H9 (cell line): ENCODE measurements at regions not wholly inside any gene's neighbourhood (a gene's known extent, or its start where the extent isn't known, plus 50 kb on each side); places are given as distances from the start of the nearest gene placed in this dataset.

Experiments
- DNase-seq: peaks from one replicate; pipeline ENCODE4 v3.0.0-alpha.2; 2017
- H2AFZ ChIP-seq: one replicate; pipeline ENCODE4 v1.6.1; 2013; ENCODE audit warnings: mild to moderate bottlenecking, low read length, control low read depth, moderate library complexity
- H2AK5ac ChIP-seq: 2 replicates; pipeline ENCODE4 v1.6.1; 2013; ENCODE audit warnings: low read length, control low read depth, mixed read lengths; ENCODE audit not compliant: insufficient read length
- H2BK120ac ChIP-seq: one replicate; pipeline ENCODE4 v1.6.1; 2013; ENCODE audit warnings: low read depth, mild to moderate bottlenecking, low read length, control low read depth, inconsistent platforms; ENCODE audit not compliant: poor library complexity, severe bottlenecking
- H2BK12ac ChIP-seq: 2 replicates; pipeline ENCODE4 v1.6.1; 2013; ENCODE audit warnings: low read length, control low read depth, mixed read lengths, low read depth; ENCODE audit not compliant: insufficient read length
- H2BK15ac ChIP-seq: 2 replicates; pipeline ENCODE4 v1.6.1; 2013; ENCODE audit warnings: low read depth, low read length, control low read depth
- H2BK20ac ChIP-seq: one replicate; pipeline ENCODE4 v1.6.1; 2013; ENCODE audit warnings: low read depth, mild to moderate bottlenecking, low read length, control low read depth, inconsistent platforms; ENCODE audit not compliant: poor library complexity, severe bottlenecking
- H2BK5ac ChIP-seq: 2 replicates; pipeline ENCODE4 v1.6.1; 2013; ENCODE audit warnings: low read length, control low read depth, mixed read lengths; ENCODE audit not compliant: insufficient read length
- H3K14ac ChIP-seq: 2 replicates; pipeline ENCODE4 v1.6.1; 2013; ENCODE audit warnings: low read length, control low read depth; ENCODE audit not compliant: insufficient read depth
- H3K18ac ChIP-seq: 2 replicates; pipeline ENCODE4 v1.6.1; 2013; ENCODE audit warnings: low read depth, mild to moderate bottlenecking, mixed read lengths, low read length, control low read depth; ENCODE audit not compliant: insufficient read length
- H3K23ac ChIP-seq: 2 replicates; pipeline ENCODE4 v1.6.1; 2013; ENCODE audit warnings: low read length, control low read depth, mixed read lengths, low read depth; ENCODE audit not compliant: insufficient read length
- H3K23me2 ChIP-seq: 2 replicates; pipeline ENCODE4 v1.6.1; 2013; ENCODE audit warnings: low read depth, mild to moderate bottlenecking, mixed read lengths, low read length, control low read depth; ENCODE audit not compliant: insufficient read length, poor library complexity, severe bottlenecking
- H3K27ac ChIP-seq: 2 replicates; pipeline ENCODE4 v1.5.1; 2013; ENCODE audit warnings: low read length, control low read depth, mixed read lengths, low read depth; ENCODE audit not compliant: insufficient read length
- H3K27me3 ChIP-seq: 2 replicates; pipeline ENCODE4 v1.6.1; 2013; ENCODE audit warnings: low read length, control low read depth, inconsistent platforms; ENCODE audit not compliant: insufficient read depth
- H3K4ac ChIP-seq: 2 replicates; pipeline ENCODE4 v1.6.1; 2013; ENCODE audit warnings: low read depth, mild to moderate bottlenecking, control low read depth, inconsistent platforms, low read length, moderate library complexity
- H3K4me1 ChIP-seq: 2 replicates; pipeline ENCODE4 v1.6.1; 2013; ENCODE audit warnings: low read length, control low read depth, inconsistent platforms; ENCODE audit not compliant: insufficient read depth
- H3K4me2 ChIP-seq: 2 replicates; pipeline ENCODE4 v1.6.1; 2013; ENCODE audit warnings: low read length, control low read depth, mixed read lengths; ENCODE audit not compliant: insufficient read length, insufficient read depth
- H3K56ac ChIP-seq: 2 replicates; pipeline ENCODE4 v1.6.1; 2013; ENCODE audit warnings: low read depth, mild to moderate bottlenecking, mixed read lengths, low read length, control low read depth; ENCODE audit not compliant: insufficient read length
- H3K79me1 ChIP-seq: 2 replicates; pipeline ENCODE4 v1.6.1; 2013; ENCODE audit warnings: low read depth, mild to moderate bottlenecking, moderate library complexity, low read length, control low read depth, inconsistent platforms; ENCODE audit not compliant: insufficient read depth, poor library complexity, severe bottlenecking
- H3K79me2 ChIP-seq: 2 replicates; pipeline ENCODE4 v1.6.1; 2013; ENCODE audit warnings: low read length, control low read depth, inconsistent platforms; ENCODE audit not compliant: insufficient read depth
- H3K9ac ChIP-seq: 2 replicates; pipeline ENCODE4 v1.6.1; 2013; ENCODE audit warnings: low read length, control low read depth, mixed read lengths; ENCODE audit not compliant: insufficient read length; ENCODE audit errors: extremely low read depth
- H3K9me3 ChIP-seq: one replicate; pipeline ENCODE4 v1.6.1; 2013; ENCODE audit warnings: low read depth, low read length, inconsistent platforms; ENCODE audit not compliant: control insufficient read depth
- H3T11ph ChIP-seq: one replicate; pipeline ENCODE4 v1.6.1; 2013; ENCODE audit warnings: mild to moderate bottlenecking, low read length, control low read depth, inconsistent platforms
- H4K20me1 ChIP-seq: one replicate; pipeline ENCODE4 v1.6.1; 2013; ENCODE audit not compliant: control insufficient read depth, insufficient read length, insufficient read depth
- H4K5ac ChIP-seq: 2 replicates; pipeline ENCODE4 v1.6.1; 2013; ENCODE audit warnings: low read depth, mild to moderate bottlenecking, mixed read lengths, low read length, control low read depth; ENCODE audit not compliant: insufficient read length
- H4K8ac ChIP-seq: replicated peaks from 2 replicates; pipeline ENCODE4 v1.6.1; 2013; ENCODE audit warnings: low read length, control low read depth, mixed read lengths, low read depth; ENCODE audit not compliant: insufficient read length
- H4K91ac ChIP-seq: 2 replicates; pipeline ENCODE4 v1.6.1; 2013; ENCODE audit warnings: low read depth, mild to moderate bottlenecking, moderate library complexity, mixed read lengths, low read length, control low read depth; ENCODE audit not compliant: insufficient read length
- H3K27ac Mint-ChIP-seq, 3 experiments: 2 replicates in 2 of 3; 3 replicates in 1 of 3; pipeline ENCODE4 v1.8.0; 2020 to 2021; ENCODE audit warnings: mixed read lengths in 3 of 3, mild to moderate bottlenecking in 1 of 3, moderate library complexity in 1 of 3
- H3K27me3 Mint-ChIP-seq: 2 replicates; pipeline ENCODE4 v1.8.0; 2021; ENCODE audit warnings: low read depth, mild to moderate bottlenecking, moderate library complexity, mixed read lengths
- H3K36me3 Mint-ChIP-seq, 3 experiments: 2 replicates in 2 of 3; 3 replicates in 1 of 3; pipeline ENCODE4 v1.8.0; 2020 to 2021; ENCODE audit warnings: low read depth in 3 of 3, mixed read lengths in 3 of 3; ENCODE audit not compliant: insufficient read depth in 1 of 3
- H3K4me1 Mint-ChIP-seq, 2 experiments: 2 replicates each; pipeline ENCODE4 v1.8.0; 2020; ENCODE audit warnings: mixed read lengths in 2 of 2
- H3K4me3 Mint-ChIP-seq, 2 experiments: 2 replicates in 1 of 2; 3 replicates in 1 of 2; pipeline ENCODE4 v1.8.0; 2020 to 2021; ENCODE audit warnings: mild to moderate bottlenecking in 2 of 2, mixed read lengths in 2 of 2, moderate library complexity in 1 of 2
- H3K9me3 Mint-ChIP-seq, 2 experiments: 2 replicates in 1 of 2; 3 replicates in 1 of 2; pipeline ENCODE4 v1.8.0; 2020; ENCODE audit warnings: mild to moderate bottlenecking in 2 of 2, mixed read lengths in 2 of 2, moderate library complexity in 1 of 2
- WGBS: extraction: QIAGEN DNeasy Blood & Tissue Kit; methylation state at CpG from one replicate; pipeline ENCODE4 v1.1.7; 2013; ENCODE audit warnings: missing lambda C conversion rate, low lambda C conversion rate, mixed read lengths; ENCODE audit not compliant: insufficient read length; ENCODE audit errors: extremely low coverage; 5-methylcytosine and 5-hydroxymethylcytosine counted together
- TF ChIP-seq, protein P1 (sequence below): fragments of 200-600 bp; sonication (generic); conservative IDR thresholded peaks from 3 replicates; pipeline ENCODE4 v1.8.0; 2021; ENCODE audit warnings: antibody characterized with exemption, mild to moderate bottlenecking

- no peak overlapping the region for H3K4me2 ChIP-seq
- H4K8ac ChIP-seq, result no peak overlapping the region
- no peak overlapping the region for H2BK15ac ChIP-seq
- TF ChIP-seq, protein P1, sequence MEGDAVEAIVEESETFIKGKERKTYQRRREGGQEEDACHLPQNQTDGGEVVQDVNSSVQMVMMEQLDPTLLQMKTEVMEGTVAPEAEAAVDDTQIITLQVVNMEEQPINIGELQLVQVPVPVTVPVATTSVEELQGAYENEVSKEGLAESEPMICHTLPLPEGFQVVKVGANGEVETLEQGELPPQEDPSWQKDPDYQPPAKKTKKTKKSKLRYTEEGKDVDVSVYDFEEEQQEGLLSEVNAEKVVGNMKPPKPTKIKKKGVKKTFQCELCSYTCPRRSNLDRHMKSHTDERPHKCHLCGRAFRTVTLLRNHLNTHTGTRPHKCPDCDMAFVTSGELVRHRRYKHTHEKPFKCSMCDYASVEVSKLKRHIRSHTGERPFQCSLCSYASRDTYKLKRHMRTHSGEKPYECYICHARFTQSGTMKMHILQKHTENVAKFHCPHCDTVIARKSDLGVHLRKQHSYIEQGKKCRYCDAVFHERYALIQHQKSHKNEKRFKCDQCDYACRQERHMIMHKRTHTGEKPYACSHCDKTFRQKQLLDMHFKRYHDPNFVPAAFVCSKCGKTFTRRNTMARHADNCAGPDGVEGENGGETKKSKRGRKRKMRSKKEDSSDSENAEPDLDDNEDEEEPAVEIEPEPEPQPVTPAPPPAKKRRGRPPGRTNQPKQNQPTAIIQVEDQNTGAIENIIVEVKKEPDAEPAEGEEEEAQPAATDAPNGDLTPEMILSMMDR, result no peak
- no peaks in the 10 kb centered on the region for H3K27me3 ChIP-seq
- H3K18ac ChIP-seq, result no peak overlapping the region
- Mint-ChIP-seq H3K9me3 (peaks cover 13 to 15% of the 10 kb centered on the region in 2 experiments), H3K27me3 (peaks cover 8% of the 10 kb centered on the region), H3K4me3 (no peak overlapping the region), H3K27ac (no peak overlapping the region), H3K36me3 (peaks cover 0 to 10% (median 2%) of the 10 kb centered on the region in 3 experiments; a peak in 4 of 7 replicates), H3K4me1 (no peaks in the 10 kb centered on the region)
- no peaks in the 10 kb centered on the region for H3K23me2 ChIP-seq
- no peaks in the 10 kb centered on the region for H3K79me2 ChIP-seq
- H3T11ph ChIP-seq, result no peak overlapping the region
- H3K4me1 ChIP-seq, result no peaks in the 10 kb centered on the region
- no peak overlapping the region for H3K23ac ChIP-seq
- no peak overlapping the region for H2BK20ac ChIP-seq
- no peak overlapping the region for H2BK5ac ChIP-seq
- no peak overlapping the region for H3K14ac ChIP-seq
- H3K9ac ChIP-seq, result no peak overlapping the region
- no peak overlapping the region for H2BK12ac ChIP-seq
- no peak overlapping the region for H2BK120ac ChIP-seq
- H3K4ac ChIP-seq, result no peak overlapping the region
- H4K5ac ChIP-seq, result no peak overlapping the region
- no peaks in the 10 kb centered on the region for H3K79me1 ChIP-seq
- H4K20me1 ChIP-seq, result no peaks in the 10 kb centered on the region
- no peak overlapping the region for H3K56ac ChIP-seq
- H2AK5ac ChIP-seq, result no peak overlapping the region
- no peaks in the 10 kb centered on the region for H3K9me3 ChIP-seq
- H3K27ac ChIP-seq, result no peak overlapping the region
- H4K91ac ChIP-seq, result no peak overlapping the region
- no peak overlapping the region for H2AFZ ChIP-seq
- WGBS, result no CpG with 5 or more reads among the region's 6 CpGs
- no peak for DNase-seq
Observed at GRCh38 chr5:3376611-3377010, 219.0 kb upstream of the IRX1 start.
